ENCODE measurements at regions not wholly inside any gene's neighbourhood (a gene's known extent, or its start where the extent isn't known, plus 50 kb on each side); places are given as distances from the start of the nearest gene placed in this dataset.

DNA sequence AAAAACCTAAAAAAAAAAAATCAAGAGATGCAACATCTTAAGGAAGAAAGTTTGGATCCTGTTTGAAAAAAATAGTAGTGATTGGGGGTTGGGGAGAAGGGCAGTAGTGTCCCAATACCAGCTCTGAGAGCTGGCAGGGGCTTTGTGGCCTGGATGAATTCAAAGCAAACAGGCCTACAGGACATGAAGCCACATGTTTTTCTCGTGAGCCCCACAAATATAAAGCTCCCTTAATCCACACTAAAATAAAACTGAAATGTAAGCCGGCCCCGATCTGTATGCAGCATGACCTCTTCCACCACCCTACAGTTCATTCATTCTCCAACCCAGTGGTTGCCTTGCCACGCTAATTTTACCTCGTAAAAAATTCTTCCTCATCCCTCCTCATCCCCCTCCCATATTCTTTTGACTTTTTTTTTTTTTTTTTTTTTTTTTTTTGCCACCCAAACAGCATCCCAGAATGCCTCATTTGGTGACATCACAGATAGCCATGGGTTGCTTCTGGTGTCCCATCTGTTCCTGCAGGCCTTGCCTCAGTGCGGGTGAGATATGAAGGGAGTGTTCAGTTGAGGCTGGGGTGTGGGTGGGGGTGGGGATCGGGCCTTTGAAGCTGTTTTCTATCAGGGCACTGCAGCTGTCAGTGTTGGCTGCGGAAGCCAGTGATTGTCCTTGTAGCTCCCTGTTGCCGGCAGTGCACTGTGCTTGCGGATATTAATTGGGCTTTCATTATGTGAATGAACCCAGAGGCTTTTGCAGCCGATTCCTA lies 81.6 kb upstream of the NFIB start (continued):
- no peak for TF ChIP-seq EZH2phosphoT487 (IDR thresholded peaks at IDR 0.05; ENCODE audit: unreplicated experiment)

DNA sequence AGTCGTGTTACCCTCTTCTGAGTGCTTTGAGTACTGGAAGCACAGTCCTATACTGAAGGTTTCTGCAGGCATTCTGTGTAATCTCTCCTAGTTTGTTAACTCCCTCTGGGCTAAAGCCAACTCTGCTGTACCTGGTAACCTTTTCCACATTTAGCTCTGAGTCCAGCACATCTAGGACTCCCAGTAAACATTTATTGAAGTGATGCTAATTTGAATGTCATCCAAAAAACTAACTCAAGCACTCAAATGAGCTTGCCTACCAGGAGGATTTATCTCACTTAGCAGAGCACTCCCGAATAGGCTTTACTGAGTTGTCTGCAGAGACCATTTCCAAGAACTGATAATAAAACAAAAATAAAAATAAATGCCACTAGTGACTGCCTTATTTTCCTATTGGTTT lies 79.5 kb upstream of the NFIB start:
- Histone ChIP-seq H3K4me2 (no peak overlapping the region), H3F3A (replicated peaks; ENCODE audit: low read depth) (no peaks in the 10 kb centered on the region), H2AFZ (peak overlapping the region; percentile 47; the same call in 1 of the 2 replicates), H4K20me1 (replicated peaks; ENCODE audit: insufficient read depth) (no peaks in the 10 kb centered on the region), H3K4me1 (ENCODE audit: insufficient read depth) (no peaks in the 10 kb centered on the region), H3K4me3 (no peak overlapping the region), H3K79me2 (replicated peaks; ENCODE audit: insufficient read depth) (no peaks in the 10 kb centered on the region), H3K27ac (ENCODE audit: low read depth) (no peak overlapping the region), H3K9me2 (ENCODE audit: insufficient read depth) (peaks cover 5% of the 10 kb centered on the region; the same call in 1 of the 2 replicates), H3K27me3 (ENCODE audit: insufficient read depth) (no peaks in the 10 kb centered on the region), H3K36me3 (ENCODE audit: insufficient read depth) (no peaks in the 10 kb centered on the region)
- peaks cover 2% of the 10 kb centered on the region; the same call in 2 of the 3 replicates for H3K36me3 Mint-ChIP-seq (ENCODE audit: low read depth)
- 0 out of 3 replicates have a peak, but pooled peaks cover 5% of the 10 kb centered on the region for H3K4me1 Mint-ChIP-seq
- H3K4me3 Mint-ChIP-seq: no peak overlapping the region
- TF ChIP-seq, protein P1, sequence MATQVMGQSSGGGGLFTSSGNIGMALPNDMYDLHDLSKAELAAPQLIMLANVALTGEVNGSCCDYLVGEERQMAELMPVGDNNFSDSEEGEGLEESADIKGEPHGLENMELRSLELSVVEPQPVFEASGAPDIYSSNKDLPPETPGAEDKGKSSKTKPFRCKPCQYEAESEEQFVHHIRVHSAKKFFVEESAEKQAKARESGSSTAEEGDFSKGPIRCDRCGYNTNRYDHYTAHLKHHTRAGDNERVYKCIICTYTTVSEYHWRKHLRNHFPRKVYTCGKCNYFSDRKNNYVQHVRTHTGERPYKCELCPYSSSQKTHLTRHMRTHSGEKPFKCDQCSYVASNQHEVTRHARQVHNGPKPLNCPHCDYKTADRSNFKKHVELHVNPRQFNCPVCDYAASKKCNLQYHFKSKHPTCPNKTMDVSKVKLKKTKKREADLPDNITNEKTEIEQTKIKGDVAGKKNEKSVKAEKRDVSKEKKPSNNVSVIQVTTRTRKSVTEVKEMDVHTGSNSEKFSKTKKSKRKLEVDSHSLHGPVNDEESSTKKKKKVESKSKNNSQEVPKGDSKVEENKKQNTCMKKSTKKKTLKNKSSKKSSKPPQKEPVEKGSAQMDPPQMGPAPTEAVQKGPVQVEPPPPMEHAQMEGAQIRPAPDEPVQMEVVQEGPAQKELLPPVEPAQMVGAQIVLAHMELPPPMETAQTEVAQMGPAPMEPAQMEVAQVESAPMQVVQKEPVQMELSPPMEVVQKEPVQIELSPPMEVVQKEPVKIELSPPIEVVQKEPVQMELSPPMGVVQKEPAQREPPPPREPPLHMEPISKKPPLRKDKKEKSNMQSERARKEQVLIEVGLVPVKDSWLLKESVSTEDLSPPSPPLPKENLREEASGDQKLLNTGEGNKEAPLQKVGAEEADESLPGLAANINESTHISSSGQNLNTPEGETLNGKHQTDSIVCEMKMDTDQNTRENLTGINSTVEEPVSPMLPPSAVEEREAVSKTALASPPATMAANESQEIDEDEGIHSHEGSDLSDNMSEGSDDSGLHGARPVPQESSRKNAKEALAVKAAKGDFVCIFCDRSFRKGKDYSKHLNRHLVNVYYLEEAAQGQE (IDR thresholded peaks at IDR 0.05; ENCODE audit: unreplicated experiment): no peak
- TF ChIP-seq, protein P2, sequence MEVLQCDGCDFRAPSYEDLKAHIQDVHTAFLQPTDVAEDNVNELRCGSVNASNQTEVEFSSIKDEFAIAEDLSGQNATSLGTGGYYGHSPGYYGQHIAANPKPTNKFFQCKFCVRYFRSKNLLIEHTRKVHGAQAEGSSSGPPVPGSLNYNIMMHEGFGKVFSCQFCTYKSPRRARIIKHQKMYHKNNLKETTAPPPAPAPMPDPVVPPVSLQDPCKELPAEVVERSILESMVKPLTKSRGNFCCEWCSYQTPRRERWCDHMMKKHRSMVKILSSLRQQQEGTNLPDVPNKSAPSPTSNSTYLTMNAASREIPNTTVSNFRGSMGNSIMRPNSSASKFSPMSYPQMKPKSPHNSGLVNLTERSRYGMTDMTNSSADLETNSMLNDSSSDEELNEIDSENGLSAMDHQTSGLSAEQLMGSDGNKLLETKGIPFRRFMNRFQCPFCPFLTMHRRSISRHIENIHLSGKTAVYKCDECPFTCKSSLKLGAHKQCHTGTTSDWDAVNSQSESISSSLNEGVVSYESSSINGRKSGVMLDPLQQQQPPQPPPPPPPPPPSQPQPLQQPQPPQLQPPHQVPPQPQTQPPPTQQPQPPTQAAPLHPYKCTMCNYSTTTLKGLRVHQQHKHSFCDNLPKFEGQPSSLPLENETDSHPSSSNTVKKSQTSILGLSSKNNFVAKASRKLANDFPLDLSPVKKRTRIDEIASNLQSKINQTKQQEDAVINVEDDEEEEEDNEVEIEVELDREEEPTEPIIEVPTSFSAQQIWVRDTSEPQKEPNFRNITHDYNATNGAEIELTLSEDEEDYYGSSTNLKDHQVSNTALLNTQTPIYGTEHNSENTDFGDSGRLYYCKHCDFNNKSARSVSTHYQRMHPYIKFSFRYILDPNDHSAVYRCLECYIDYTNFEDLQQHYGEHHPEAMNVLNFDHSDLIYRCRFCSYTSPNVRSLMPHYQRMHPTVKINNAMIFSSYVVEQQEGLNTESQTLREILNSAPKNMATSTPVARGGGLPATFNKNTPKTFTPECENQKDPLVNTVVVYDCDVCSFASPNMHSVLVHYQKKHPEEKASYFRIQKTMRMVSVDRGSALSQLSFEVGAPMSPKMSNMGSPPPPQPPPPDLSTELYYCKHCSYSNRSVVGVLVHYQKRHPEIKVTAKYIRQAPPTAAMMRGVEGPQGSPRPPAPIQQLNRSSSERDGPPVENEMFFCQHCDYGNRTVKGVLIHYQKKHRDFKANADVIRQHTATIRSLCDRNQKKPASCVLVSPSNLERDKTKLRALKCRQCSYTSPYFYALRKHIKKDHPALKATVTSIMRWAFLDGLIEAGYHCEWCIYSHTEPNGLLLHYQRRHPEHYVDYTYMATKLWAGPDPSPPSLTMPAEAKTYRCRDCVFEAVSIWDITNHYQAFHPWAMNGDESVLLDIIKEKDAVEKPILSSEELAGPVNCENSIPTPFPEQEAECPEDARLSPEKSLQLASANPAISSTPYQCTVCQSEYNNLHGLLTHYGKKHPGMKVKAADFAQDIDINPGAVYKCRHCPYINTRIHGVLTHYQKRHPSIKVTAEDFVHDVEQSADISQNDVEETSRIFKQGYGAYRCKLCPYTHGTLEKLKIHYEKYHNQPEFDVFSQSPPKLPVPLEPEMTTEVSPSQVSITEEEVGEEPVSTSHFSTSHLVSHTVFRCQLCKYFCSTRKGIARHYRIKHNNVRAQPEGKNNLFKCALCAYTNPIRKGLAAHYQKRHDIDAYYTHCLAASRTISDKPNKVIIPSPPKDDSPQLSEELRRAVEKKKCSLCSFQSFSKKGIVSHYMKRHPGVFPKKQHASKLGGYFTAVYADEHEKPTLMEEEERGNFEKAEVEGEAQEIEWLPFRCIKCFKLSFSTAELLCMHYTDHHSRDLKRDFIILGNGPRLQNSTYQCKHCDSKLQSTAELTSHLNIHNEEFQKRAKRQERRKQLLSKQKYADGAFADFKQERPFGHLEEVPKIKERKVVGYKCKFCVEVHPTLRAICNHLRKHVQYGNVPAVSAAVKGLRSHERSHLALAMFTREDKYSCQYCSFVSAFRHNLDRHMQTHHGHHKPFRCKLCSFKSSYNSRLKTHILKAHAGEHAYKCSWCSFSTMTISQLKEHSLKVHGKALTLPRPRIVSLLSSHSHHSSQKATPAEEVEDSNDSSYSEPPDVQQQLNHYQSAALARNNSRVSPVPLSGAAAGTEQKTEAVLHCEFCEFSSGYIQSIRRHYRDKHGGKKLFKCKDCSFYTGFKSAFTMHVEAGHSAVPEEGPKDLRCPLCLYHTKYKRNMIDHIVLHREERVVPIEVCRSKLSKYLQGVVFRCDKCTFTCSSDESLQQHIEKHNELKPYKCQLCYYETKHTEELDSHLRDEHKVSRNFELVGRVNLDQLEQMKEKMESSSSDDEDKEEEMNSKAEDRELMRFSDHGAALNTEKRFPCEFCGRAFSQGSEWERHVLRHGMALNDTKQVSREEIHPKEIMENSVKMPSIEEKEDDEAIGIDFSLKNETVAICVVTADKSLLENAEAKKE (CRISPR knock-in tag; IDR thresholded peaks at IDR 0.05): no peak
- TF ChIP-seq STAT1 (IDR thresholded peaks at IDR 0.05; ENCODE audit: unreplicated experiment): no peak
- no peak for TF ChIP-seq EZH2 (IDR thresholded peaks at IDR 0.05; ENCODE audit: low read depth, unreplicated experiment)
- TF ChIP-seq ZNF114 (CRISPR knock-in tag; IDR thresholded peaks at IDR 0.05): no peak
- no peak for TF ChIP-seq ZNF331 (CRISPR knock-in tag; IDR thresholded peaks at IDR 0.05; ENCODE audit: low read depth)
- no peak for TF ChIP-seq JUNB (IDR thresholded peaks at IDR 0.05; ENCODE audit: unreplicated experiment)
- no peak overlapping the region for H3K27ac Mint-ChIP-seq
- H3K9me3 Mint-ChIP-seq: peaks cover 9% of the 10 kb centered on the region; the same call in 2 of the 3 replicates
- no peaks in the 10 kb centered on the region for H3K27me3 Mint-ChIP-seq (ENCODE audit: insufficient read depth, low read depth, poor library complexity)
- ATAC-seq: no peak
- no peak for DNase-seq (ENCODE audit: low spot score)
